ENCODE measurements at regions not wholly inside any gene's neighbourhood (a gene's known extent, or its start where the extent isn't known, plus 50 kb on each side); places are given as distances from the start of the nearest gene placed in this dataset.

GRCh38 chr17:53316073-53316472 lies 506.7 kb upstream of the KIF2B start:
- TF ChIP-seq CTCF (conservative IDR thresholded peaks at IDR 0.05; ENCODE audit: low read depth, low read length) = no peak
- TF ChIP-seq EZH2 (IDR thresholded peaks at IDR 0.05; ENCODE audit: borderline replicate concordance, low read depth, low read length, poor library complexity, severe bottlenecking) = no peak

Data from A673 (cell line).